SK-N-MC (cell line): ENCODE measurements at regions not wholly inside any gene's neighbourhood (a gene's known extent, or its start where the extent isn't known, plus 50 kb on each side); places are given as distances from the start of the nearest gene placed in this dataset.

Experiments used
- EZH2 ChIP-seq: fragments of 200-600 bp; sonication (generic); IDR thresholded peaks from one replicate; pipeline ENCODE4 v1.6.1; 2017; ENCODE audit warnings: antibody characterized with exemption
- FOXP2 ChIP-seq: optimal IDR thresholded peaks from 2 replicates; pipeline ENCODE3; 2011; ENCODE audit warnings: mild to moderate bottlenecking, moderate library complexity; ENCODE audit not compliant: insufficient read depth; ENCODE audit errors: extremely low read length, control extremely low read depth
- POLR2AphosphoS5 ChIP-seq: IDR thresholded peaks from 2 replicates; pipeline ENCODE4 v1.6.1; 2012; ENCODE audit warnings: mild to moderate bottlenecking, low read depth, low read length, borderline replicate concordance

DNA sequence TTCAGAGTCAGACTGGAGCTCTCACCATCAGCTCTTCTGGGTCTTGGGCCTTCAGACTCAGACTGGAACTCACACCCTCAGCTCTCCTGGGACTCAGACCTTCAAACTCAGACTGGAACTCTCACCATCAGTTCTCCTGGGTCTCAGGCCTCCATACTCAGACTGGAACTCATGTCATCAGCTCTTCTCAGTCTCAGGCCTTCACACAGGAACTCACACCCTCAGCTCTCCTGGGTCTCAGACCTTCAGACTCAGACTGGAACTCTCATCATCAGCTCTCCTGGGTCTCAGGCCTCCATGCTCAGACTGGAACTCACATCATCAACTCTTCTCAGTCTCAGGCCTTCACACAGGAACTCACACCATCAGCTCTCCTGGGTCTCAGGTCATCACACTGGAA, 147.2 kb upstream of the MXRA5 start:
- no peak for TF ChIP-seq EZH2
- no peak for TF ChIP-seq FOXP2
- TF ChIP-seq POLR2AphosphoS5, result no peak
